CD14-positive monocyte (primary cell): ENCODE measurements at regions not wholly inside any gene's neighbourhood (a gene's known extent, or its start where the extent isn't known, plus 50 kb on each side); places are given as distances from the start of the nearest gene placed in this dataset.

Experiments
- DNase-seq, 3 donors: peaks; one replicate each; pipeline ENCODE4 v3.0.0-alpha.2; 2011 to 2022
- H2AFZ ChIP-seq: 2 replicates; pipeline ENCODE4 v1.6.0; 2012; ENCODE audit warnings: mild to moderate bottlenecking, low read depth, low read length, inconsistent platforms; ENCODE audit not compliant: insufficient read depth, poor library complexity, severe bottlenecking
- H3K27ac ChIP-seq, 2 donors: 1 replicate in 1 of 2; 2 replicates in 1 of 2; pipeline ENCODE4 v1.5.1; 2012 to 2013; ENCODE audit warnings: low read length in 2 of 2, control low read depth in 1 of 2, inconsistent platforms in 1 of 2, low read depth in 1 of 2, mild to moderate bottlenecking in 1 of 2
- H3K27me3 ChIP-seq, 2 donors: one replicate each; pipeline versions ENCODE4 v1.6.0 to v1.6.1; 2011 to 2013; ENCODE audit warnings: low read length in 2 of 2; ENCODE audit not compliant: control insufficient read depth in 2 of 2, insufficient read depth in 2 of 2
- H3K36me3 ChIP-seq, 2 donors: replicated peaks in 1 of 2; 1 replicate in 1 of 2; 2 replicates in 1 of 2; pipeline versions ENCODE4 v1.5.1 to v1.6.1; 2012 to 2013; ENCODE audit warnings: low read length in 2 of 2, control low read depth in 1 of 2, inconsistent platforms in 1 of 2, mild to moderate bottlenecking in 1 of 2; ENCODE audit not compliant: insufficient read depth in 2 of 2, control insufficient read depth in 1 of 2
- H3K4me1 ChIP-seq, 2 donors: 1 replicate in 1 of 2; 2 replicates in 1 of 2; pipeline versions ENCODE4 v1.5.1 to v1.6.1; 2012 to 2013; ENCODE audit warnings: low read length in 2 of 2, control low read depth in 1 of 2, inconsistent platforms in 1 of 2, mild to moderate bottlenecking in 1 of 2, moderate library complexity in 1 of 2; ENCODE audit not compliant: insufficient read depth in 2 of 2, control insufficient read depth in 1 of 2
- H3K4me2 ChIP-seq: replicated peaks from 2 replicates; pipeline ENCODE3; 2012; ENCODE audit warnings: low read length, moderate library complexity, mild to moderate bottlenecking; ENCODE audit not compliant: poor library complexity, severe bottlenecking; ENCODE audit errors: extremely low read depth
- H3K4me3 ChIP-seq, 3 experiments: fragments of 200-600 bp in 1 of 3; sonication (generic) in 1 of 3; replicated peaks in 1 of 3; 1 replicate in 2 of 3; 2 replicates in 1 of 3; pipeline ENCODE4 v1.5.1; 2011 to 2013; ENCODE audit warnings: low read length in 3 of 3, mild to moderate bottlenecking in 3 of 3, control low read depth in 2 of 3, low read depth in 2 of 3, inconsistent platforms in 1 of 3, moderate library complexity in 1 of 3
- H3K79me2 ChIP-seq: 2 replicates; pipeline ENCODE4 v1.6.0; 2012; ENCODE audit warnings: mild to moderate bottlenecking, control low read depth, inconsistent platforms, low read length, moderate library complexity; ENCODE audit not compliant: insufficient read depth
- H3K9ac ChIP-seq: 2 replicates; pipeline ENCODE4 v1.6.0; 2017; ENCODE audit warnings: low read length, mild to moderate bottlenecking; ENCODE audit not compliant: insufficient read depth, poor library complexity, severe bottlenecking
- H3K9me3 ChIP-seq, 2 donors: replicated peaks in 1 of 2; 1 replicate in 1 of 2; 2 replicates in 1 of 2; pipeline versions ENCODE4 v1.5.1 to v1.6.1; 2012 to 2013; ENCODE audit warnings: low read length in 2 of 2, control low read depth in 1 of 2; ENCODE audit not compliant: control insufficient read depth in 1 of 2, insufficient read depth in 1 of 2
- H4K20me1 ChIP-seq: 2 replicates; pipeline ENCODE4 v1.6.0; 2012; ENCODE audit warnings: mild to moderate bottlenecking, low read length, control low read depth, moderate library complexity; ENCODE audit not compliant: insufficient read depth
- H3K27ac Mint-ChIP-seq, 7 donors: one replicate each; pipeline ENCODE4 v1.8.0; 2020; ENCODE audit warnings: mild to moderate bottlenecking in 7 of 7, mixed read lengths in 7 of 7, moderate library complexity in 6 of 7, inconsistent platforms in 2 of 7
- H3K27me3 Mint-ChIP-seq, 3 donors: one replicate each; pipeline ENCODE4 v1.8.0; 2021 to 2022; ENCODE audit warnings: low read depth in 3 of 3, mild to moderate bottlenecking in 3 of 3, mixed read lengths in 3 of 3, moderate library complexity in 3 of 3, inconsistent platforms in 1 of 3
- H3K36me3 Mint-ChIP-seq, 2 donors: one replicate each; pipeline ENCODE4 v1.8.0; 2020; ENCODE audit warnings: mixed read lengths in 2 of 2, inconsistent platforms in 1 of 2, mild to moderate bottlenecking in 1 of 2
- H3K4me1 Mint-ChIP-seq: one replicate; pipeline ENCODE4 v1.8.0; 2020; ENCODE audit warnings: mild to moderate bottlenecking, mixed read lengths
- H3K4me3 Mint-ChIP-seq, 2 donors: one replicate each; pipeline ENCODE4 v1.8.0; 2020; ENCODE audit warnings: mild to moderate bottlenecking in 2 of 2, mixed read lengths in 2 of 2, moderate library complexity in 1 of 2
- H3K9me3 Mint-ChIP-seq, 7 donors: one replicate each; pipeline ENCODE4 v1.8.0; 2020 to 2022; ENCODE audit warnings: mixed read lengths in 7 of 7, mild to moderate bottlenecking in 6 of 7, moderate library complexity in 6 of 7, inconsistent platforms in 2 of 7
- CTCF ChIP-seq: fragments of 200-600 bp; IDR thresholded peaks from one replicate; pipeline ENCODE4 v1.8.0; 2022; ENCODE audit warnings: antibody characterized with exemption, mild to moderate bottlenecking
- WGBS: methylation state at CpG from one replicate; pipeline ENCODE4 v1.1.5; 2013; ENCODE audit warnings: missing lambda C conversion rate; ENCODE audit not compliant: insufficient coverage; 5-methylcytosine and 5-hydroxymethylcytosine counted together
- intact Hi-C, 2 donors: fragments of 100-400 bp; cut with micrococcal nuclease; formaldehyde crosslinking; loops; one replicate each; pipeline versions ENCODE4 v1.15.0 to v1.15.1; 2023

GRCh38 chr6:138631566-138631965 lies 132.3 kb upstream of the NHSL1 start:
- H2AFZ ChIP-seq = no peak overlapping the region
- 100% methylated on average over 2 of the region's 3 CpGs for WGBS

GRCh38 chr6:138637822-138638221 lies 135.7 kb upstream of the CCDC28A start:
- Mint-ChIP-seq H3K4me1 (peaks cover 2% of the 10 kb centered on the region), H3K4me3 (no peak overlapping the region), H3K27ac (no peak overlapping the region), H3K27me3 (peaks cover 0 to 3% (median 2%) of the 10 kb centered on the region in 3 donors), H3K9me3 (peaks cover 0 to 4% (median 0%) of the 10 kb centered on the region in 7 donors), H3K36me3 (no peaks in the 10 kb centered on the region)
- no CpG with 5 or more reads among the region's 1 CpG for WGBS
- H2AFZ ChIP-seq = no peak overlapping the region
- DNase-seq = no peak
- H4K20me1 ChIP-seq = no peaks in the 10 kb centered on the region
- no peaks in the 10 kb centered on the region for H3K36me3 ChIP-seq
- no peak overlapping the region for H3K4me2 ChIP-seq
- no peak overlapping the region for H3K9ac ChIP-seq
- no peaks in the 10 kb centered on the region for H3K27me3 ChIP-seq
- no peak overlapping the region for H3K27ac ChIP-seq
- H3K4me3 ChIP-seq = no peak overlapping the region
- H3K4me1 ChIP-seq = no peaks in the 10 kb centered on the region
- no peaks in the 10 kb centered on the region for H3K79me2 ChIP-seq
- intact Hi-C loops = no loop called here
- no peak for TF ChIP-seq CTCF
- H3K9me3 ChIP-seq = no peaks in the 10 kb centered on the region

More at GRCh38 chr6:138631566-138631965, 132.3 kb upstream of the NHSL1 start:
- DNase-seq = no peak
- no peak overlapping the region for H3K27ac ChIP-seq
- TF ChIP-seq CTCF = no peak
- Mint-ChIP-seq H3K27me3 (peaks cover 0 to 2% (median 0%) of the 10 kb centered on the region in 3 donors), H3K36me3 (no peaks in the 10 kb centered on the region), H3K4me1 (no peaks in the 10 kb centered on the region), H3K4me3 (no peak overlapping the region), H3K27ac (no peak overlapping the region), H3K9me3 (peaks cover 0 to 3% (median 0%) of the 10 kb centered on the region in 7 donors)
- no peaks in the 10 kb centered on the region for H3K79me2 ChIP-seq
- no peaks in the 10 kb centered on the region for H3K9me3 ChIP-seq
- no peaks in the 10 kb centered on the region for H3K4me1 ChIP-seq
- H3K36me3 ChIP-seq = no peaks in the 10 kb centered on the region
- no peaks in the 10 kb centered on the region for H3K27me3 ChIP-seq
- H3K9ac ChIP-seq = no peak overlapping the region
- no peaks in the 10 kb centered on the region for H4K20me1 ChIP-seq
- no peak overlapping the region for H3K4me3 ChIP-seq
- intact Hi-C loops = no loop called here
- no peak overlapping the region for H3K4me2 ChIP-seq
